HG03045 (cell line): ENCODE measurements at regions not wholly inside any gene's neighbourhood (a gene's known extent, or its start where the extent isn't known, plus 50 kb on each side); places are given as distances from the start of the nearest gene placed in this dataset.
A peak's percentile ranks its signal among the peaks of the same experiment; 100 is the strongest.

Experiments used
- ATAC-seq: cut with Tn5 transposase; IDR thresholded peaks from one replicate; pipeline ENCODE4 v1.9.1; 2021; ENCODE audit warnings: mild to moderate bottlenecking, moderate library complexity; ENCODE audit not compliant: unreplicated experiment

GRCh38 chr10:44326474-44327030 lies 58.3 kb downstream of the CXCL12 start:
- ATAC-seq = no peak

GRCh38 chr10:44325596-44326307 lies 59.1 kb downstream of the CXCL12 start:
- no peak for ATAC-seq

DNA sequence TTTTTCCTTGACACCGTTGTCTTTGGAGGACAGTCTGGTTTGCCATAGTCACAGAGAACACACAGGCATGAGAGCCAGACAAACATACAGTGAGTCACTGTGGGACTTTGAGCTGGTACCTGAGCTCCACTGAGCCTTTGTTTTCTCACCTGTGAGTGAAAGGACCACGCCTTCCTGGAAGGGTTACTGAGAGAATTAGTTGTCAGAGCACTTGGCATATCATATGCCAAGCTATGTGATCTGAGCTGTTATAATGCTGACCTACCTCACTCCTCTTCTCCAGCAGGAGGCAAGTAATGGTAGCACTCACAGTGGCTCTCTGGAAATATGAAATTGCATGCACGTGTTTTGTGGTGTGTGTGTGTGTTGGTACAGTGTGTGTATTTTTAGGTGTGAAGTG lies 59.7 kb downstream of the CXCL12 start:
- ATAC-seq = no peak

GRCh38 chr10:44323838-44324237 lies 61.1 kb downstream of the CXCL12 start:
- no peak for ATAC-seq

DNA sequence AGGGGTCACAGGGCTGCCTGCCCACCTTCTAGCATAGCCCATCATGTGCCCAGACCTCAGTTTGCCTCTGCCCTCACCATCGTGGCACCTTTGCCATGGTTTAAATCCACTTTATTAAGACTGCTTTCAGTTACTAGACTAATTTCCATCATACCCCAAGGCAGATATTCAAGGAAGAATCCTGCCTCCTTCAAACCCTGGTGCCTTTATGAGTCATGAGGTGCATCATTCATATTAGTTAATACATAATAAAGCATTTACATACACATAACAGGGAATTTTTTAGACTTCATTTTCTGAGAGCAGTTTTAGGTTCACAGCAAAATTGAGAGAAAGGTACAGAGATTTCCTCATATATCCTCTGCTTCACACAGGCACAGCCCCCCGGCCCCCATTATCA lies 62.8 kb downstream of the CXCL12 start:
- ATAC-seq = no peak

DNA sequence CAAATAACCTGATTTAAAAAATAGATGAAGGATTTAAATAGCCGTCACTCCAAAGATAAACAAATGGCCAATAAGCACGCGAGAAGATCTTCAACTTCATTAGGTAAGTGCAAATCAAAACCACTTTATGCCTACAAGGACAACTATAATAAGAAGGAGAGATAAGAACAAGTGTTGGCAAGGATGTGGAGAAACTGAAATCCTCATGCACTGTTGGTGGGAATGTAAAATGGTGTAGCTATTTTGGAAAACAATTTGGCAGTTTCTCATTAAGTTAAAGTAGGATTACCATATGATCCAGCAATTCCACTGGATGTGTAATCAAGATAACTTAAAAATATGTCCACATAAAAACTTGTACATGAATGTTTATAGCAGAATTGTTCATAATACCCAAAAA lies 64.1 kb downstream of the CXCL12 start:
- no peak for ATAC-seq

DNA sequence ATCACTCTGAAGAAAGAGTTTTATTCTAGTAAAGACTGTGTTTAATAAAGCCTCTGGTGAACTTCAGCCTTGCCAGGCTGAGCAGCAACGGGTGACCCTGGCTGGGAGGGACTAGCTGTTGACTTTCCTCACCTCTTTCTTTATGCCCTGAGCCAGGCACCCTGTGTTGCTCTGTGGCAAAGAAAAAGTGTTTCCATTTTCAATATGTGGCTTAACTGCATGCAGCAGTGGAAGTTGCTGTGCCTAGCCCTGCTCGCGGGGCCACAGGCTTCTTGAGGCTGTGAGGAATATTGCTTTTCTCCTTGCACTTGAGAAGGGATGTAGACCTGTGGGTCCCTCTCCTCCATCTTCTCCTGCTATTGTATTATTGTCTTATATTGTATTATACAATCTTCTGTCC lies 67.0 kb downstream of the CXCL12 start:
- ATAC-seq = no peak

GRCh38 chr10:44316922-44317215 lies 68.0 kb downstream of the CXCL12 start:
- no peak for ATAC-seq

- no peak for ATAC-seq
Observed at GRCh38 chr10:44316187-44316921, 68.5 kb downstream of the CXCL12 start.

DNA sequence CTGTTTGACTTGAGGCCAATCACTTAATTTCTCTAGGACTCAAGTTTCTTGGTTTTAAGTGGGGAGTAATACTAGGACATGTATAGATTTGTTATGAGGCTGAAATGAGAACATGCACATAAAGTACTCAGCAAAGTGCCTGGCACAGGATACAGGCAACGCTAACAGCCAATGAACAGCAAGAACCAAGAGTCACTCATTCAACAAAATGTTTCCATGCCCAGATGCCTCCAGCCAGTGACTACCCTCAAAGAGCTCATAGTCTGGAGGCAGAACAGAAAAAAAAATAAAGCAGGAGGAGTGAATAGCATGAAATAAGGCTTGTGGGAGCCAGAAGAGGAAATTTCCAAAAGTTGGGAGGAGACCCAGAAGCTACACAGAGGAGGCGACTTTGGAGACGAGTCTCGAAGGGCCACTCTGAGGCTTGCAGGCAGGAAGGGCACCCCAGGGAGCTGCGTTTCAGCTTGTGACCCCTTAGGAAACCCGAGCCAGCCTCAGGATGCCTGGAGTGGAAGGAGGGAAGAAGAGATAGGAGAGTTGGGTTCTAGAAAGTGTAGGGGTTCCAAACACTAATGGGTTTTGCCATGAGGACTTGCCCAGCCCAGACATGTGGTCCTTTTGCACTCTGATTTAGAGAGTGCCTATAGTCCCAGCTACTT lies 70.0 kb downstream of the CXCL12 start:
- no peak for ATAC-seq

DNA sequence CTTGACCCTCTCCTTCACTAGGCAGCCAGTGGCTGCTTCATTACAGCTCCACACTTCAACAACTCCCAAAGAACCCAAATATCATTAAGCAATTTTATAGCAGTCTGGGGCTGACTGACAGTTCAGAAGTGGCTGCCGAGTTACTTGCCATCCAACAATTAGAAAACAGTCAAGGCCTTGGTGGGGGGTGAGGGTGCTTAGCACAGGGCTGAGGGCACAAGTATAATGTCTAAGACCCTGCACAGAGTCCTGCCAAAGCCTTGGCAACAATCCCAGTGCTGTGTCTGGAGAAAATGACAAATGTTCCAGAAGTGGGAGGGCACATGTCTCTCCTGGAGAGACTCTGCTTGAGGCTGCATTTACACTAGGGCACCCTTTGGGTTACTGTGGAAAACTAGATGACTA lies 71.1 kb downstream of the CXCL12 start:
- no peak for ATAC-seq

DNA sequence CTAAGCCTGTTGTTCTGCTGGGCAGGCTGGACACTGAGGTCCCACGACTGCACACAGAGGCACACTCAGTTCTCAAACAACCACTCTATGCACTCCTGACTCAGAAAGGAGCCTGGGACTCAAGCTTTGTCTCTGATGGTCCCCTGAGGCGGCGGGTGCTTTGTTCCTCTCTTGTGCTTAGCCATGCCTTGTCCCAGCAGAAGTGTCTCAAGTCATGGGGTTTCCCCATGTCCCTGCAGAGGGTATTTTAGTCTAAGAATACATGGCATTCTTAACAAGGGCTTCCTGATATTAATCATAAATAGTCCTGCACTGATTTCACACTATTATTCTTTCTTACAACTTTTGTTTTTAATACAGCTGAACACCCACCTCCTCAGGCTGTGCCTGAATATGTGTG lies 72.5 kb downstream of the CXCL12 start:
- ATAC-seq = no peak

DNA sequence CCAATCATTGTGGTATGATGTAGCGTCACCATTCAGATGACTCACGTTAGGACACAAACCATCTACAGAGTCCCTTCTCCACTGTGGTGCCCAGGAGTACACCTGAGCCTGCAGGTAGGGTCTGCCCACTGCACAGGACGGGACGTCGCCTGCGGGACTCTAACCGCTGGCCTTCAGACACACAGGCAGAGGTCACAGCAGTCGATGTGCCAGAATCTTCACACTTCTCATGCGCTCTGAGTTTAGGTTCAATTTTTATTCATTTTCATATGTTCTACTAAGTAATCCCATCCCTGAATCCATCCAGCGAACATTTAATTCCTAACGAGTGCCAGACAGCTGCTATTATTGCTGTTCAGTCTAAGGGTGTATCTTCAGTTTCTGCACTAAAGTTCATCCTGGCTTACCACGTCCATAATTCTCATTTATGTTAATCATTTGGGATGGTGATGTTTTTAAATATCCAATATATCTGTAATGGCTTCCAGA lies 73.3 kb downstream of the CXCL12 start:
- ATAC-seq = no peak

DNA sequence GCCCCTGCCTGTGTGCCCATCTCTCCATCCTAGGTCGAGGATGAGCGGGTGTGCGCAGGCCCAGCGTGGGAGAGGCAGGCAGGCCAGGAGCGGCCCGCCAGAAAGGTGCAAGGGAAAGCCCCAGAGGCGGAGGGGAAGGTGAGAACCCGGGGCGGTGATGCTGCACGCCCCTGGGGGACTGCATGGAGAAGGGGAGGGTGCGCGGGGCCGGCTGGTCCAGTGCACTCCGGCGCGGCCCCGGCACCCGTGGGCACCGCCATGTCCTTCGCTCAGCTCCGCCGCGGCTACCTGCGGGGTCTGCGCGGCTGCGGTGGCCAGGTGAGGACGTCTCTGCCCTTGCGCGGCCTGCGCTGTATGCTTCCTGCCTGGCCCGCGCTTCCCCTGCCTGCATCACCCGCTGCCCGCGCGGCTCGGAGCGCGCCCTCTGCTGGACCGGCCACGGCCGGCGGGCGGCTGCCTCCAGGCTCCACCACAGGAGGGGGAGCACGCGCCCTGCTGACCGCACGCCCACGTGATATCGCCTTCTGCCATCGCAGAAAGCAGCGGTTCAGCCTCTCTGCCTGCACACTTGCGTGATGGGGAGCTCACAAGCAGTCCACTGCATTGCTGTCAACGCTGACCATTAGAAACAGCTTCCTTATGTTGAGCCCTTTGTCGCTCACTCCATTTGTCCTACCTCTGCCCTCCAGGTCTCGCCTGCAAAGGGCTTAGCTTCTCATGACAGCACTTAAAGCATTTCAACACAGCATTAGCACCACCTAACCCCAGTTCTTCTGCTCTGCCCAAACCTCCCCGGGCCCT lies 73.9 kb downstream of the CXCL12 start:
- ATAC-seq = peak; percentile 62

- no peak for ATAC-seq
Observed at GRCh38 chr10:44309939-44310761, 74.7 kb downstream of the CXCL12 start.

- ATAC-seq = no peak
Observed at GRCh38 chr10:44309361-44309760, 75.5 kb downstream of the CXCL12 start.

- ATAC-seq = no peak
Observed at GRCh38 chr10:44308935-44309334, 76.0 kb downstream of the CXCL12 start.

DNA sequence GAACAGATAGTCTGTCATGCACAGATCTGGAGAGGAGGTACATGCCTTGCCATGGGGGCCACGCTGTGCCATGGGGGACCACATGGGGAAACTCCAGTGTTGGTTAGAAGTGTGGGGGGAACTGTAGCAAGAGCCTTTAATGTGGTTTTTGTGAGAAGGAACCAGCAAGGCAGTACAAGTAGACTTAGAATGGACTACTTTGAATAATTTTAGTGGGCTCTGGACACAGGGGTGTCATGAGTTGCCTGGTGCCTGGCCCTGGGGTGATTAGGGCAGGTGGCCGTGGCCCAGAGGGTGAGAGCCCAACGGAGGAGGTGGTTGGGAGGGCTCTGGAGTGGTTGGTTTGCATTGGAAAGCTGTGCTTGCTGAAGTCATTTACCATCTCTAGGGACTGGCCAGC lies 77.2 kb downstream of the CXCL12 start:
- no peak for ATAC-seq

GRCh38 chr10:44306762-44307161 lies 78.1 kb downstream of the CXCL12 start:
- no peak for ATAC-seq

DNA sequence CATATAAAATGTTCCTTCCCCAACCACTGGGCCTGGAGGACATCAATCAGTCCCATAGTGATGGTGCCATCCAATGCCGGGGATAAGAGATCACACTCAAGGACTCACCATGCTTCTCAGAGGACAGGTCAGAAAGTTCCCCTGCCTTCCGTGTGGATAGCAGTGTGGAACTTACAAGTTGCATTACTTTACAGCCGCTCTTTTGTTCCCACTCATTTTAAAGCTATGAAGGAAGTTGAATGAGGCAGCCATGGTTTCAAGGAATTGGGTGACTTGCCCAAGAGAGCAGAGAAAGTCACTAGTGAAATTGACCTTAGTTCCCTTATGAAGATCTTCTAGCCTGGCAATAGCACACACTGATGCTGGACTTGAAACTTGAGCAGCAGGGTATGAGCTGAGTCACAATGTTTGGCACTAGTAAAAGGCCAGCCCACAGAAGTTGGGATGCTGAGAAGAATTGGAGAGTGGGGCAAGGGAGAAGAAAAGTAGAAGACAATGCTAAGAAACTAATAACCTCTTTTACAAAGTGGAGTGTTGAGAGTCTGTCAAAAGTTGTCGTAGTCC lies 78.7 kb downstream of the CXCL12 start:
- ATAC-seq = no peak
